HepG2 (cell line): ENCODE measurements at regions not wholly inside any gene's neighbourhood (a gene's known extent, or its start where the extent isn't known, plus 50 kb on each side); places are given as distances from the start of the nearest gene placed in this dataset.
A peak's percentile ranks its signal among the peaks of the same experiment; 100 is the strongest.

Source experiments
- ATAC-seq: fragments of 200-7000 bp; cut with Tn5 transposase; 3 replicates; pipeline ENCODE4 v1.9.1; 2020; ENCODE audit warnings: mild to moderate bottlenecking, moderate library complexity
- BruUV-seq: library from RNA; stranded (reverse); fragments of 400-500 nt; replicated peaks from 2 replicates; lab custom pipeline; 2021; lab: Mats Ljungman, UMichigan
- CTCF ChIA-PET: fragments of 300-600 bp; formaldehyde crosslinking; extraction: SDS; loops from one replicate; lab custom pipeline; 2021; ENCODE audit warnings: low total read pairs, inconsistent platforms, low intra/inter-chr PET ratio; lab: Yijun Ruan, JAX
- POLR2A ChIA-PET: fragments of 350-600 bp; sonication (Branson Sonifier 250); formaldehyde crosslinking; loops from one replicate; lab custom pipeline; 2020; ENCODE audit warnings: antibody characterized with exemption, inconsistent platforms; lab: Yijun Ruan, JAX
- DNase-seq: peaks from one replicate; pipeline ENCODE4 v3.0.0-alpha.2; 2015; ENCODE audit warnings: low spot score
- FAIRE-seq: peaks from 3 replicates; lab custom pipeline; 2011; peaks lifted over from hg19 to GRCh38; lab: Jason Lieb, UNC
- H2AFZ ChIP-seq: one replicate; pipeline ENCODE4 v1.6.1; 2011; ENCODE audit warnings: low read length, inconsistent platforms
- H3K27ac ChIP-seq: fragments of 300-600 bp; 3 replicates; pipeline ENCODE4 v1.8.0; 2011; ENCODE audit warnings: mixed run types, mild to moderate bottlenecking, mixed read lengths, low read length, inconsistent platforms; ENCODE audit not compliant: insufficient read depth; ENCODE audit errors: extremely low read length
- H3K27me3 ChIP-seq, 2 experiments: fragments of 200-600 bp in 1 of 2; 2 replicates in 1 of 2; 3 replicates in 1 of 2; pipeline versions ENCODE4 v1.6.0 to v1.8.0; 2011; ENCODE audit warnings: low read length in 2 of 2, mild to moderate bottlenecking in 2 of 2, moderate library complexity in 2 of 2, inconsistent platforms in 1 of 2; ENCODE audit not compliant: insufficient read depth in 2 of 2, control insufficient read depth in 1 of 2
- H3K36me3 ChIP-seq, 2 experiments: fragments of 200-600 bp in 1 of 2; replicated peaks in 1 of 2; 2 replicates in 1 of 2; 3 replicates in 1 of 2; pipeline versions ENCODE4 v1.5.1 to v1.8.0; 2011; ENCODE audit warnings: low read length in 2 of 2, inconsistent platforms in 1 of 2; ENCODE audit not compliant: insufficient read depth in 2 of 2, control insufficient read depth in 1 of 2
- H3K4me1 ChIP-seq: 2 replicates; pipeline ENCODE4 v1.5.1; 2012; ENCODE audit warnings: low read length, inconsistent platforms; ENCODE audit not compliant: insufficient read depth
- H3K4me2 ChIP-seq: 2 replicates; pipeline ENCODE4 v1.6.0; 2011; ENCODE audit warnings: low read depth, low read length, inconsistent platforms
- H3K4me3 ChIP-seq, 3 experiments: fragments of 200-600 bp in 1 of 3; sonication (generic), shearing (Covaris generic) in 1 of 3; replicated peaks in 1 of 3; 2 replicates each; pipeline ENCODE4 v1.5.1; 2011 to 2016; ENCODE audit warnings: low read length in 3 of 3, inconsistent platforms in 2 of 3, low read depth in 2 of 3, mild to moderate bottlenecking in 2 of 3, control low read depth in 1 of 3, mixed read lengths in 1 of 3; ENCODE audit not compliant: insufficient read depth in 1 of 3
- H3K79me2 ChIP-seq: one replicate; pipeline ENCODE4 v1.6.1; 2011; ENCODE audit warnings: low read length, inconsistent platforms; ENCODE audit not compliant: insufficient read depth
- H3K9ac ChIP-seq: 2 replicates; pipeline ENCODE4 v1.6.0; 2011; ENCODE audit warnings: mild to moderate bottlenecking, low read depth, low read length, inconsistent platforms; ENCODE audit not compliant: insufficient read depth
- H3K9me3 ChIP-seq: 2 replicates; pipeline ENCODE4 v1.5.1; 2012; ENCODE audit warnings: mild to moderate bottlenecking, low read length
- H4K20me1 ChIP-seq: 2 replicates; pipeline ENCODE4 v1.6.0; 2011; ENCODE audit warnings: inconsistent platforms, mild to moderate bottlenecking, low read length, moderate library complexity; ENCODE audit not compliant: insufficient read depth
- CCAR2 ChIP-seq: fragments of 200-400 bp; formaldehyde crosslinking; optimal IDR thresholded peaks from 2 replicates; pipeline ENCODE3; 2018; ENCODE audit warnings: low read depth, mild to moderate bottlenecking, low read length, moderate library complexity
- CTCF ChIP-seq: sonication (generic); formaldehyde crosslinking; IDR thresholded peaks from 2 replicates; pipeline ENCODE4 v1.5.0; 2020; ENCODE audit warnings: mild to moderate bottlenecking, missing genetic modification reagents, moderate library complexity
- KMT2B ChIP-seq: IDR thresholded peaks from 2 replicates; pipeline ENCODE4 v1.6.1; 2016; ENCODE audit warnings: missing genetic modification reagents, missing compliant biosample characterization
- RXRB ChIP-seq: IDR thresholded peaks from 2 replicates; pipeline ENCODE4 v1.6.1; 2016; ENCODE audit warnings: borderline replicate concordance, missing genetic modification reagents, missing compliant biosample characterization
- STAG1 ChIP-seq: sonication (generic); formaldehyde crosslinking; IDR thresholded peaks from 2 replicates; pipeline ENCODE4 v1.4.0; 2020; ENCODE audit warnings: missing genetic modification reagents
- ZNF142 ChIP-seq: sonication (generic); formaldehyde crosslinking; IDR thresholded peaks from 2 replicates; pipeline ENCODE4 v1.4.0; 2020; ENCODE audit warnings: missing genetic modification reagents
- WGBS: methylation state at CpG from one replicate; pipeline ENCODE4 v1.1.6; 2017; ENCODE audit warnings: low lambda C conversion rate; 5-methylcytosine and 5-hydroxymethylcytosine counted together
- in situ Hi-C: cut with HindIII; loops from 2 replicates; pipeline ENCODE4 v1.10.0; 2017; ENCODE audit warnings: low pct_unique_long_range_greater_than_20kb; ENCODE audit not compliant: extremely low pct_ligation_motif_present
- intact Hi-C: fragments of 100-400 bp; cut with micrococcal nuclease; formaldehyde crosslinking; loops from one replicate; pipeline ENCODE4 v1.10.0; 2022; ENCODE audit not compliant: unreplicated experiment

GRCh38 chr4:23957465-23957864 lies 67.6 kb upstream of the PPARGC1A start:
- ATAC-seq (0 out of 3 replicates have a peak, but pooled peaks have one; percentile 41), DNase-seq (no peak), FAIRE-seq (no peak)
- no peak overlapping the region for H3K27ac ChIP-seq
- no peak overlapping the region for H3K4me3 ChIP-seq
- peaks cover 0 to 1% of the 10 kb centered on the region in 2 experiments; a peak in 2 of 5 replicates for H3K27me3 ChIP-seq
- no TSS peak for BruUV-seq
- WGBS = 0% methylated on average over 1 of the region's 1 CpG
- H2AFZ ChIP-seq = no peak overlapping the region
- no peaks in the 10 kb centered on the region for H3K79me2 ChIP-seq
- H3K36me3 ChIP-seq = no peaks in the 10 kb centered on the region
- POLR2A ChIA-PET = no interaction called here
- H4K20me1 ChIP-seq = no peaks in the 10 kb centered on the region
- intact Hi-C loops (no loop called here), in situ Hi-C loops (no loop called here)
- peaks cover 12% of the 10 kb centered on the region for H3K4me1 ChIP-seq
- H3K9me3 ChIP-seq = no peaks in the 10 kb centered on the region
- H3K9ac ChIP-seq = no peak overlapping the region
- H3K4me2 ChIP-seq = no peak overlapping the region
- TF ChIP-seq ZNF142 (CRISPR knock-in tag) = no peak
- peak; percentile 37 for TF ChIP-seq CTCF (CRISPR knock-in tag)
- no peak for TF ChIP-seq RXRB (CRISPR knock-in tag)
- peak; percentile 60 for TF ChIP-seq STAG1 (CRISPR knock-in tag)
- TF ChIP-seq KMT2B (CRISPR knock-in tag) = no peak
- no peak for TF ChIP-seq CCAR2
- CTCF ChIA-PET = no interaction called here
